ENCODE measurements at regions not wholly inside any gene's neighbourhood (a gene's known extent, or its start where the extent isn't known, plus 50 kb on each side); places are given as distances from the start of the nearest gene placed in this dataset.

DNA sequence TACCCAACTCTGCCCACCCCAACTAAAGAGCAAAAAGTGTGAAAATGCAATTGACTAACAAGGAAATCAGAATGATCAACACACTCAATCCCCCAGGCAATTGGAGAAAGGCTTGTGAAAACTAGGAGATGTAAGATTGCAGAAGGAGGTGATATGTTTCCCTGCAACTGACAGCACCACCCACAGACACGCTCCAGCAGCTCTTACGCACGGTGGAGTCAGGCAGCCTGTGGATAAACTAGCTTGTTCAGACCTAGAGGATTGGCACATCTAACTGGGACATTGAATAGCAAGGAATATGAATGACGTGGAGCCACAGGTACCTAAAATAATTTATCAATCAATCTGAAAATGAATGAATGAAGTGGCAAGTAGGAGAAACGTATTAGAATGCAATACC lies 125.7 kb upstream of the MYO3A start:
- TF ChIP-seq, protein P1, sequence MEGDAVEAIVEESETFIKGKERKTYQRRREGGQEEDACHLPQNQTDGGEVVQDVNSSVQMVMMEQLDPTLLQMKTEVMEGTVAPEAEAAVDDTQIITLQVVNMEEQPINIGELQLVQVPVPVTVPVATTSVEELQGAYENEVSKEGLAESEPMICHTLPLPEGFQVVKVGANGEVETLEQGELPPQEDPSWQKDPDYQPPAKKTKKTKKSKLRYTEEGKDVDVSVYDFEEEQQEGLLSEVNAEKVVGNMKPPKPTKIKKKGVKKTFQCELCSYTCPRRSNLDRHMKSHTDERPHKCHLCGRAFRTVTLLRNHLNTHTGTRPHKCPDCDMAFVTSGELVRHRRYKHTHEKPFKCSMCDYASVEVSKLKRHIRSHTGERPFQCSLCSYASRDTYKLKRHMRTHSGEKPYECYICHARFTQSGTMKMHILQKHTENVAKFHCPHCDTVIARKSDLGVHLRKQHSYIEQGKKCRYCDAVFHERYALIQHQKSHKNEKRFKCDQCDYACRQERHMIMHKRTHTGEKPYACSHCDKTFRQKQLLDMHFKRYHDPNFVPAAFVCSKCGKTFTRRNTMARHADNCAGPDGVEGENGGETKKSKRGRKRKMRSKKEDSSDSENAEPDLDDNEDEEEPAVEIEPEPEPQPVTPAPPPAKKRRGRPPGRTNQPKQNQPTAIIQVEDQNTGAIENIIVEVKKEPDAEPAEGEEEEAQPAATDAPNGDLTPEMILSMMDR (IDR thresholded peaks at IDR 0.05), result no peak
- no peak for TF ChIP-seq POLR2A (IDR thresholded peaks at IDR 0.05)
